Activated B cell treated with CpG ODN at 0.5 μM for 24 hours (primary cell): ENCODE measurements at regions not wholly inside any gene's neighbourhood (a gene's known extent, or its start where the extent isn't known, plus 50 kb on each side); places are given as distances from the start of the nearest gene placed in this dataset.
A peak's percentile ranks its signal among the peaks of the same experiment; 100 is the strongest.

ENCODE experiments used
- ATAC-seq: fragments of 200-7000 bp; cut with Tn5 transposase; one replicate; pipeline ENCODE4 v1.10.0; 2021; ENCODE audit warnings: low read depth, mild to moderate bottlenecking, moderate library complexity
- CTCF ChIA-PET: fragments of 350-600 bp; sonication (Branson Sonifier 250); formaldehyde crosslinking; loops from one replicate; lab custom pipeline; 2021; ENCODE audit warnings: antibody characterized with exemption; lab: Charles Lee
- POLR2A ChIA-PET: fragments of 350-600 bp; sonication (Branson Sonifier 250); formaldehyde crosslinking; loops from one replicate; lab custom pipeline; 2021; ENCODE audit warnings: antibody characterized with exemption; lab: Charles Lee
- DNase-seq: peaks from one replicate; pipeline ENCODE4 v3.0.0; 2022
- H3K27ac Mint-ChIP-seq: one replicate; pipeline ENCODE4 v1.8.0; 2020; ENCODE audit warnings: mixed read lengths
- H3K27me3 Mint-ChIP-seq: one replicate; pipeline ENCODE4 v1.8.0; 2021; ENCODE audit warnings: mixed read lengths
- H3K36me3 Mint-ChIP-seq: one replicate; pipeline ENCODE4 v1.8.0; 2021; ENCODE audit warnings: low read depth, mixed read lengths
- H3K4me1 Mint-ChIP-seq: one replicate; pipeline ENCODE4 v1.8.0; 2021; ENCODE audit warnings: mixed read lengths
- H3K4me3 Mint-ChIP-seq: one replicate; pipeline ENCODE4 v1.8.0; 2020; ENCODE audit warnings: mild to moderate bottlenecking, mixed read lengths
- H3K9me3 Mint-ChIP-seq: one replicate; pipeline ENCODE4 v1.8.0; 2020; ENCODE audit warnings: mixed read lengths
- CTCF ChIP-seq: fragments of 200-600 bp; IDR thresholded peaks from one replicate; pipeline ENCODE4 v1.8.0; 2022; ENCODE audit warnings: antibody characterized with exemption, mild to moderate bottlenecking
- intact Hi-C: fragments of 100-400 bp; cut with micrococcal nuclease; formaldehyde crosslinking; loops from one replicate; pipeline ENCODE4 v1.15.1; 2024

DNA sequence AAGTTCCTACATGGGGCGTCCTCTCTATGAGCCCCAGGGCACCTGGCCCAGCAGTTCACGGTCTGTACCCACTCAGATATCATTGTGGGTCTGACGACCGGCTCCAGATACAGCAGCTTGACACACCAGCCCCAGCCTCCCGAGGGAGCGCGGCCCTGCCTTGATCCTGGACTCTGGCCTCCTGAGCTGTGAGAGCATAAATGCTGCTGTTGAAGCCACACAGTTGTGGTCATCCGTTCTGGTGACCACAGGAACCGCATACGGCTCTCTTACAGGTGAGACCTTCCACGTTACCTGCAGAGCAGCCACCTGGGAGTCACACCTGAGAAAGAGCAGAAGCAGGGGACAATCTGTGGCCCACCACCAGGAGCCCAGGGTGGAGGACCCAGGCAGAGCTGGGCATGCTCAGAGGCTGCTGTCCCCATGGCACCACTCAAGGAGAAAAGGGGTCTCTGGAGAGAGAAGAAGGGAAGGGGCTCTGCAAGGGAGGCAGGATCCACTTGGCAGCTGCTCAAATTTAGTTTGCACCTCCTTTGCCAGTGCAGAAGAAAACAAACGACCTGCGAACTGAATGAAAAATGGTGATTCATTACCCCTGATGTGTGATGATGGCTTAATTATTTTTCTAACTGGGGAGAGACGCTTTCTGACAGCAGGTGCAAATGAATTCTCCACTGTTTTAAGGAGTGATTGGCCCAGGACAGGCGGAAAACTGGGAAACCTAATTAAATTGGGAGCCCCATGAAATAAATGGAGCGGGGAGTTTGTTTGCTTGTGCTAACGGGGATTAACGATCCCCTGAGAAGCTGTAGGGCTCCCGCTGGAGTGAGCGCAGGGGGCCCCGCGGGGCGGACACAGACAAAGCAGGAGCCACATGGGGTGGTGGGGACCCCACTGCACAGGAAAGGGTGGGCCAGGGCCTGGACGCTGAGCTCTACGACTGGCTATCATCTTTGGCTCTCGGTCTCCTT is 208.9 kb downstream of the RBFOX3 start:
- Mint-ChIP-seq H3K4me1 (peaks cover 11% of the 10 kb centered on the region), H3K27me3 (peaks cover 57% of the 10 kb centered on the region), H3K27ac (no peak overlapping the region), H3K36me3 (no peaks in the 10 kb centered on the region), H3K4me3 (no peak overlapping the region), H3K9me3 (no peaks in the 10 kb centered on the region)
- no peak for ATAC-seq
- CTCF ChIA-PET, result interaction anchor here (0.6 to 5.5 kb wide), 4 partner anchors 10 to 356 kb away, joined by 3 to 46 read pairs (median 6); no protein-coding TSS in a partner anchor
- intact Hi-C loops, result no loop called here
- no peak for DNase-seq
- POLR2A ChIA-PET, result interaction anchor here (1.5 kb wide), 1 partner anchor 10 kb away, joined by 4 read pairs; no protein-coding TSS in a partner anchor
- TF ChIP-seq CTCF, result no peak

- DNase-seq (peak; percentile 75), ATAC-seq (peak; percentile 100)
- ChIA-PET CTCF (interaction anchor here (0.8 to 5.5 kb wide), 7 partner anchors 9 to 316 kb away, joined by 4 to 46 read pairs (median 4); no protein-coding TSS in a partner anchor), POLR2A (interaction anchor here (1.5 kb wide), 1 partner anchor 9 kb away, joined by 4 read pairs; no protein-coding TSS in a partner anchor)
- H3K36me3 Mint-ChIP-seq, result no peaks in the 10 kb centered on the region
- no peak for TF ChIP-seq CTCF
- peak overlapping the region; percentile 71 for H3K4me3 Mint-ChIP-seq
- H3K27me3 Mint-ChIP-seq, result peaks cover 51% of the 10 kb centered on the region
- no peaks in the 10 kb centered on the region for H3K9me3 Mint-ChIP-seq
- H3K4me1 Mint-ChIP-seq, result peaks cover 11% of the 10 kb centered on the region
- H3K27ac Mint-ChIP-seq, result no peak overlapping the region
- intact Hi-C loops, result no loop called here
These were observed 209.7 kb downstream of the RBFOX3 start for GRCh38 chr17:79400989-79401703.

- Mint-ChIP-seq H3K4me3 (no peak overlapping the region), H3K36me3 (no peaks in the 10 kb centered on the region), H3K9me3 (no peaks in the 10 kb centered on the region), H3K4me1 (peaks cover 11% of the 10 kb centered on the region), H3K27ac (no peak overlapping the region), H3K27me3 (peaks cover 43% of the 10 kb centered on the region)
- no peak for TF ChIP-seq CTCF
- DNase-seq (no peak), ATAC-seq (no peak)
- ChIA-PET POLR2A (no interaction called here), CTCF (interaction anchor here (1.7 kb wide), 1 partner anchor 11 kb away, joined by 8 read pairs; no protein-coding TSS in a partner anchor)
- intact Hi-C loops, result loop anchor here (10.0 kb wide), 1 partner anchor 95 kb away; no protein-coding TSS in a partner anchor
These were observed 211.2 kb downstream of the RBFOX3 start for GRCh38 chr17:79399610-79400144.

DNA sequence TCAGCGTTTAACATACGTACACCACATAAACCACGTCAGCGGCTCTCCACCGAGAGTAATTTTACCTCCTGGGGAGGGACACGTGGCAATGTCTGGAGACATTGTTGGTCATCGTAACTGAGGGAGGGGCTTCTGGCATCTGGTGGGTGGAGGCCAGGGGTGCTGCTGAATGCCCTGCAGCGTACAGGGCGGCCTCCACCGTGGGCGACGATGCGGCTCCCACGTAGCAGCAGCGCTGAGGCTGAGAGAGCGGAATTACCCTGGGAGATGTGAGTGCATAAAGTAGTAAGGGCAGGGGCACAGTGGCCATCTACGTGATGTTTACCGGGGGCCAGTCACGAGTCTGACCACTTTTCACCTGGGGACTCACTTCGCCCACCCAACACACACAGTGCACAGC is 212.4 kb downstream of the RBFOX3 start:
- intact Hi-C loops, result loop anchor here (10.0 kb wide), 1 partner anchor 94 kb away; no protein-coding TSS in a partner anchor
- CTCF ChIA-PET, result interaction anchor here (1.7 kb wide), 1 partner anchor 10 kb away, joined by 6 read pairs; no protein-coding TSS in a partner anchor
- no peak overlapping the region for H3K27ac Mint-ChIP-seq
- H3K9me3 Mint-ChIP-seq, result no peaks in the 10 kb centered on the region
- peaks cover 11% of the 10 kb centered on the region for H3K4me1 Mint-ChIP-seq
- POLR2A ChIA-PET, result no interaction called here
- no peaks in the 10 kb centered on the region for H3K36me3 Mint-ChIP-seq
- peaks cover 51% of the 10 kb centered on the region for H3K27me3 Mint-ChIP-seq
- DNase-seq (no peak), ATAC-seq (no peak)
- no peak for TF ChIP-seq CTCF
- no peak overlapping the region for H3K4me3 Mint-ChIP-seq
